IPS-18c (cell line): ENCODE measurements at regions not wholly inside any gene's neighbourhood (a gene's known extent, or its start where the extent isn't known, plus 50 kb on each side); places are given as distances from the start of the nearest gene placed in this dataset.

Experiments used
- H3K4me3 ChIP-seq: 2 replicates; pipeline ENCODE4 v1.7.0; 2013; ENCODE audit warnings: low read depth, mild to moderate bottlenecking, low read length, moderate library complexity; ENCODE audit not compliant: insufficient read depth
- H3K9me3 ChIP-seq: one replicate; pipeline ENCODE4 v1.6.1; 2013; ENCODE audit warnings: mild to moderate bottlenecking, low read length, moderate library complexity; ENCODE audit not compliant: control insufficient read depth, insufficient read depth

GRCh38 chr1:82423174-82423815 is 622.6 kb downstream of the ADGRL2 start:
- Histone ChIP-seq H3K4me3 (no peak overlapping the region), H3K9me3 (no peaks in the 10 kb centered on the region)

GRCh38 chr1:82421782-82422181 is 621.0 kb downstream of the ADGRL2 start:
- Histone ChIP-seq H3K4me3 (no peak overlapping the region), H3K9me3 (no peaks in the 10 kb centered on the region)

- Histone ChIP-seq H3K4me3 (no peak overlapping the region), H3K9me3 (no peaks in the 10 kb centered on the region)
Measured at GRCh38 chr1:82420584-82420983, 619.9 kb downstream of the ADGRL2 start.

- no peak overlapping the region for H3K4me3 ChIP-seq
- no peaks in the 10 kb centered on the region for H3K9me3 ChIP-seq
Measured at GRCh38 chr1:82411605-82412004, 610.9 kb downstream of the ADGRL2 start.

- Histone ChIP-seq H3K9me3 (no peaks in the 10 kb centered on the region), H3K4me3 (no peak overlapping the region)
Measured at GRCh38 chr1:82405333-82405732, 604.6 kb downstream of the ADGRL2 start.

- H3K9me3 ChIP-seq = no peaks in the 10 kb centered on the region
Measured at GRCh38 chr1:82401116-82401515, 600.4 kb downstream of the ADGRL2 start.

GRCh38 chr1:82400521-82400920 is 599.8 kb downstream of the ADGRL2 start:
- no peaks in the 10 kb centered on the region for H3K9me3 ChIP-seq
- no peak overlapping the region for H3K4me3 ChIP-seq

More at GRCh38 chr1:82401116-82401515, 600.4 kb downstream of the ADGRL2 start:
- H3K4me3 ChIP-seq = no peak overlapping the region

GRCh38 chr1:82399093-82399492 is 598.4 kb downstream of the ADGRL2 start:
- no peak overlapping the region for H3K4me3 ChIP-seq

GRCh38 chr1:82398357-82398756 is 597.6 kb downstream of the ADGRL2 start:
- no peaks in the 10 kb centered on the region for H3K9me3 ChIP-seq
- H3K4me3 ChIP-seq = no peak overlapping the region

More at GRCh38 chr1:82399093-82399492, 598.4 kb downstream of the ADGRL2 start:
- no peaks in the 10 kb centered on the region for H3K9me3 ChIP-seq

- Histone ChIP-seq H3K4me3 (no peak overlapping the region), H3K9me3 (no peaks in the 10 kb centered on the region)
Measured at GRCh38 chr1:82395440-82395839, 594.7 kb downstream of the ADGRL2 start.

- Histone ChIP-seq H3K9me3 (no peaks in the 10 kb centered on the region), H3K4me3 (no peak overlapping the region)
Measured at GRCh38 chr1:82392946-82393345, 592.2 kb downstream of the ADGRL2 start.

- H3K9me3 ChIP-seq = no peaks in the 10 kb centered on the region
- no peak overlapping the region for H3K4me3 ChIP-seq
Measured at GRCh38 chr1:82392513-82392912, 591.8 kb downstream of the ADGRL2 start.

GRCh38 chr1:82391712-82392111 is 591.0 kb downstream of the ADGRL2 start:
- Histone ChIP-seq H3K4me3 (no peak overlapping the region), H3K9me3 (no peaks in the 10 kb centered on the region)

- Histone ChIP-seq H3K9me3 (no peaks in the 10 kb centered on the region), H3K4me3 (no peak overlapping the region)
Measured at GRCh38 chr1:82390627-82391026, 589.9 kb downstream of the ADGRL2 start.

GRCh38 chr1:82388679-82389078 is 587.9 kb downstream of the ADGRL2 start:
- Histone ChIP-seq H3K9me3 (no peaks in the 10 kb centered on the region), H3K4me3 (no peak overlapping the region)

- Histone ChIP-seq H3K9me3 (no peaks in the 10 kb centered on the region), H3K4me3 (no peak overlapping the region)
Measured at GRCh38 chr1:82387012-82387366, 586.3 kb downstream of the ADGRL2 start.

GRCh38 chr1:82386365-82387011 is 585.8 kb downstream of the ADGRL2 start:
- no peak overlapping the region for H3K4me3 ChIP-seq

GRCh38 chr1:82384776-82385175 is 584.0 kb downstream of the ADGRL2 start:
- no peaks in the 10 kb centered on the region for H3K9me3 ChIP-seq
- no peak overlapping the region for H3K4me3 ChIP-seq

More at GRCh38 chr1:82386365-82387011, 585.8 kb downstream of the ADGRL2 start:
- H3K9me3 ChIP-seq = no peaks in the 10 kb centered on the region
